DMS114 treated with DMSO at 0.1 percent for 48 hours (cell line): ENCODE measurements at regions not wholly inside any gene's neighbourhood (a gene's known extent, or its start where the extent isn't known, plus 50 kb on each side); places are given as distances from the start of the nearest gene placed in this dataset.

Experiments used
- DNase-seq: peaks from one replicate; lab custom pipeline; 2025; ENCODE audit not compliant: unreplicated experiment; lab: John Stamatoyannopoulos, UW

GRCh38 chr11:11789735-11790369, 51.9 kb upstream of the USP47 start:
- DNase-seq = no peak

- DNase-seq = no peak
These were observed 53.6 kb upstream of the USP47 start for GRCh38 chr11:11788063-11788710.

GRCh38 chr11:11787305-11788062, 54.3 kb upstream of the USP47 start:
- peak; percentile 34 for DNase-seq

- DNase-seq = no peak
These were observed 55.0 kb upstream of the USP47 start for GRCh38 chr11:11786771-11787170.

- DNase-seq = no peak
These were observed 55.5 kb upstream of the USP47 start for GRCh38 chr11:11786234-11786633.

- DNase-seq = no peak
These were observed 59.2 kb upstream of the USP47 start for GRCh38 chr11:11782532-11783110.

- no peak for DNase-seq
These were observed 60.9 kb upstream of the USP47 start for GRCh38 chr11:11780858-11781257.

GRCh38 chr11:11779975-11780374, 61.8 kb upstream of the USP47 start:
- DNase-seq = no peak

- DNase-seq = no peak
These were observed 63.9 kb upstream of the USP47 start for GRCh38 chr11:11777897-11778296.

GRCh38 chr11:11776714-11777113, 65.1 kb upstream of the USP47 start:
- DNase-seq = no peak

- no peak for DNase-seq
These were observed 66.8 kb upstream of the USP47 start for GRCh38 chr11:11774928-11775327.

GRCh38 chr11:11772865-11773515, 68.8 kb upstream of the USP47 start:
- no peak for DNase-seq

- DNase-seq = no peak
These were observed 70.8 kb upstream of the USP47 start for GRCh38 chr11:11770921-11771486.

- DNase-seq = no peak
These were observed 71.5 kb upstream of the USP47 start for GRCh38 chr11:11770296-11770695.

GRCh38 chr11:11769782-11770181, 72.0 kb upstream of the USP47 start:
- DNase-seq = no peak

- no peak for DNase-seq
These were observed 72.4 kb upstream of the USP47 start for GRCh38 chr11:11769362-11769761.

GRCh38 chr11:11764423-11764803, 77.4 kb upstream of the USP47 start:
- no peak for DNase-seq

- DNase-seq = no peak
These were observed 77.9 kb upstream of the USP47 start for GRCh38 chr11:11763796-11764422.

GRCh38 chr11:11760838-11761237, 80.9 kb upstream of the USP47 start:
- DNase-seq = no peak

GRCh38 chr11:11758603-11759196, 83.1 kb upstream of the USP47 start:
- DNase-seq = no peak
